Endodermal cell (in vitro differentiated cells): ENCODE measurements at regions not wholly inside any gene's neighbourhood (a gene's known extent, or its start where the extent isn't known, plus 50 kb on each side); places are given as distances from the start of the nearest gene placed in this dataset.

Experiments
- DNase-seq: peaks from one replicate; pipeline ENCODE4 v3.0.0-alpha.2; 2017
- H3K27ac ChIP-seq: 2 replicates; pipeline ENCODE4 v1.5.1; 2013; ENCODE audit warnings: mild to moderate bottlenecking, low read depth, low read length, moderate library complexity
- H3K27me3 ChIP-seq: 2 replicates; pipeline ENCODE4 v1.6.1; 2013; ENCODE audit warnings: mild to moderate bottlenecking, low read length, moderate library complexity; ENCODE audit not compliant: insufficient read depth, control insufficient read depth, poor library complexity, severe bottlenecking
- H3K36me3 ChIP-seq: 2 replicates; pipeline ENCODE4 v1.7.0; 2013; ENCODE audit warnings: mild to moderate bottlenecking, low read length, moderate library complexity; ENCODE audit not compliant: control insufficient read depth, insufficient read depth
- H3K4me1 ChIP-seq: one replicate; pipeline ENCODE4 v1.7.0; 2013; ENCODE audit warnings: low read length; ENCODE audit not compliant: control insufficient read depth, insufficient read depth
- H3K4me3 ChIP-seq: 2 replicates; pipeline ENCODE4 v1.5.1; 2013; ENCODE audit warnings: mild to moderate bottlenecking, low read length, moderate library complexity
- H3K9ac ChIP-seq: 2 replicates; pipeline ENCODE4 v1.6.1; 2013; ENCODE audit warnings: mild to moderate bottlenecking, low read length, moderate library complexity; ENCODE audit not compliant: poor library complexity, severe bottlenecking; ENCODE audit errors: extremely low read depth
- H3K9me3 ChIP-seq: 2 replicates; pipeline ENCODE4 v1.6.1; 2013; ENCODE audit warnings: mild to moderate bottlenecking, low read length, moderate library complexity; ENCODE audit not compliant: control insufficient read depth
- H3K27ac Mint-ChIP-seq: 2 replicates; pipeline ENCODE4 v1.8.0; 2020; ENCODE audit warnings: mixed read lengths
- H3K27me3 Mint-ChIP-seq: 2 replicates; pipeline ENCODE4 v1.8.0; 2021; ENCODE audit warnings: mild to moderate bottlenecking, mixed read lengths; ENCODE audit not compliant: insufficient read depth
- H3K36me3 Mint-ChIP-seq: 2 replicates; pipeline ENCODE4 v1.8.0; 2020; ENCODE audit warnings: low read depth, mixed read lengths
- H3K4me1 Mint-ChIP-seq: 2 replicates; pipeline ENCODE4 v1.8.0; 2020; ENCODE audit warnings: mixed read lengths
- H3K4me3 Mint-ChIP-seq: 2 replicates; pipeline ENCODE4 v1.8.0; 2020; ENCODE audit warnings: mild to moderate bottlenecking, moderate library complexity, mixed read lengths
- H3K9me3 Mint-ChIP-seq: 2 replicates; pipeline ENCODE4 v1.8.0; 2020; ENCODE audit warnings: mild to moderate bottlenecking, mixed read lengths
- WGBS, 2 experiments: methylation state at CpG; one replicate each; pipeline versions ENCODE4 v1.1.5 to v1.1.7; 2013; ENCODE audit warnings: missing lambda C conversion rate in 2 of 2, mixed read lengths in 1 of 2; ENCODE audit not compliant: insufficient coverage in 1 of 2, insufficient read length in 1 of 2; 5-methylcytosine and 5-hydroxymethylcytosine counted together
- TF ChIP-seq, protein P1 (sequence below): fragments of 200-600 bp; sonication (generic); conservative IDR thresholded peaks from 2 replicates; pipeline ENCODE4 v1.5.0; 2021; ENCODE audit warnings: antibody characterized with exemption, mild to moderate bottlenecking

DNA sequence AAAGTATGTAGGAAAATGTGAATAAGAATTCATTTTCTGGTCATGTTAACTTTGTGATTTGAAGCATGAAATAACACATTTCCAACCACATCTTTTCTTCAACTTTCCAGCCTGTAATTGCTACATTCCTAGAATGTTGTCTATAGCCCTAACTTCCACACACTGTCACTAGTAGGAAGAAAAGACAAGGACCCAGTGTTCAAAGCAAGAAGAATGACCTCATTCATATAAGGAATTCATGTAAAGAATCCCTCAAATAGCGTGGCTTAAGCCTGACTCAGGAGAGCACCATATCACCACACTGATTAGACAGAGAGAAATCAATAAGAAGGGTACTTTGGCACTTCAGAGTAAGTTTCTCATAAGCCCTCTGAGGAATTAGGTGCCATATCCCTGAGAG is 318.7 kb upstream of the CHRM2 start:
- Histone ChIP-seq H3K9me3 (no peaks in the 10 kb centered on the region), H3K27me3 (no peaks in the 10 kb centered on the region), H3K4me3 (no peak overlapping the region), H3K4me1 (no peaks in the 10 kb centered on the region), H3K36me3 (no peaks in the 10 kb centered on the region), H3K27ac (no peak overlapping the region), H3K9ac (no peak overlapping the region)
- no peaks in the 10 kb centered on the region for H3K36me3 Mint-ChIP-seq
- no peak for DNase-seq
- peaks cover 8% of the 10 kb centered on the region for H3K27me3 Mint-ChIP-seq
- TF ChIP-seq, protein P1, sequence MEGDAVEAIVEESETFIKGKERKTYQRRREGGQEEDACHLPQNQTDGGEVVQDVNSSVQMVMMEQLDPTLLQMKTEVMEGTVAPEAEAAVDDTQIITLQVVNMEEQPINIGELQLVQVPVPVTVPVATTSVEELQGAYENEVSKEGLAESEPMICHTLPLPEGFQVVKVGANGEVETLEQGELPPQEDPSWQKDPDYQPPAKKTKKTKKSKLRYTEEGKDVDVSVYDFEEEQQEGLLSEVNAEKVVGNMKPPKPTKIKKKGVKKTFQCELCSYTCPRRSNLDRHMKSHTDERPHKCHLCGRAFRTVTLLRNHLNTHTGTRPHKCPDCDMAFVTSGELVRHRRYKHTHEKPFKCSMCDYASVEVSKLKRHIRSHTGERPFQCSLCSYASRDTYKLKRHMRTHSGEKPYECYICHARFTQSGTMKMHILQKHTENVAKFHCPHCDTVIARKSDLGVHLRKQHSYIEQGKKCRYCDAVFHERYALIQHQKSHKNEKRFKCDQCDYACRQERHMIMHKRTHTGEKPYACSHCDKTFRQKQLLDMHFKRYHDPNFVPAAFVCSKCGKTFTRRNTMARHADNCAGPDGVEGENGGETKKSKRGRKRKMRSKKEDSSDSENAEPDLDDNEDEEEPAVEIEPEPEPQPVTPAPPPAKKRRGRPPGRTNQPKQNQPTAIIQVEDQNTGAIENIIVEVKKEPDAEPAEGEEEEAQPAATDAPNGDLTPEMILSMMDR = no peak
- WGBS, 2 experiments = 100% methylated on average over 1 of the region's 1 CpG
- no peaks in the 10 kb centered on the region for H3K9me3 Mint-ChIP-seq
- no peak overlapping the region for H3K4me3 Mint-ChIP-seq
- no peak overlapping the region for H3K27ac Mint-ChIP-seq
- H3K4me1 Mint-ChIP-seq = no peaks in the 10 kb centered on the region

DNA sequence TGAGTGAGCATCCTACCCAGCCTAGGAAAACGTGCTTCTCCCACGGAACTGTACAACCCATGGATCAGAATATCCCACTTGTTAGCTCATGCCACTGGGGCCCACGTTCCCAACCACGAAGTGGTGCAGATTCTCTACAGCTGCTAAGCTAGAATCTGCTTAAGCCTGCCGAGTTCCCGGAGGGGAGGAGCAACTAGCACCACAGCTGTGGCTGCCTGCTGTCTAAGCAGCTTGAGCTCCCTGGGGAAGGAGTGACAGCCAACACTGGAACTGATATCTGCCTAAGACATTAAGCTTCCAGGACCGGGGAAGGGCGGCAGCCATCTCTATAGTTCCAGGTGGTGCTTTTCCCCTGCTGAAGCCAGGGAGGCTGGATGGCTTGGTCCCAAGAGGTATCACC is 334.7 kb upstream of the CHRM2 start:
- Histone ChIP-seq H3K4me3 (no peak overlapping the region), H3K4me1 (peaks cover 3% of the 10 kb centered on the region), H3K27me3 (no peaks in the 10 kb centered on the region), H3K9me3 (peaks cover 5% of the 10 kb centered on the region), H3K27ac (no peak overlapping the region), H3K36me3 (no peaks in the 10 kb centered on the region), H3K9ac (no peak overlapping the region)
- TF ChIP-seq, protein P1 = no peak
- Mint-ChIP-seq H3K4me1 (no peaks in the 10 kb centered on the region), H3K4me3 (no peak overlapping the region), H3K27me3 (peaks cover 18% of the 10 kb centered on the region), H3K27ac (no peak overlapping the region), H3K36me3 (no peaks in the 10 kb centered on the region), H3K9me3 (no peaks in the 10 kb centered on the region)
- peak; percentile 69 for DNase-seq
- WGBS, 2 experiments = 81 to 98% methylated on average over 6 to 8 of the region's 8 CpGs

DNA sequence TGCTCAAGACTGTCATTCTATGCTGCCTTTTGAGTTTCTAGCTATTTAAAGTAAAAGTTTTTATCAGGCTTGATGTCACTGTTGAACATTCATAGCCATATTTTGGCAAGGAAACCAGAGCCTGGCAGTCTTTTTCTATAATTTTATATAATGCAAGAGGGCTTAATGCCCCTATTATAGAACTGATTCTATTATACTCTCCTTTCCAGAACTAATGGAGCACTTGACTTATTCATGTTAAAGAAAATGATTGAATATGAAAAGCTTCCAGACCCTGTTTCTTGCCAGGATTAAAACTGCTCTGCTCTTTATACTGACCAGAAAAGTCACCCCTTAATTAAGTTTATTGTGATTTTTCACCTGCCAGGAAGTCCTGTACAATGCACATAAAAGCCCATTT is 337.6 kb upstream of the CHRM2 start:
- Histone ChIP-seq H3K27me3 (no peaks in the 10 kb centered on the region), H3K36me3 (no peaks in the 10 kb centered on the region), H3K4me1 (peaks cover 3% of the 10 kb centered on the region), H3K9ac (no peak overlapping the region), H3K4me3 (no peak overlapping the region), H3K27ac (no peak overlapping the region), H3K9me3 (no peaks in the 10 kb centered on the region)
- Mint-ChIP-seq H3K4me3 (no peak overlapping the region), H3K9me3 (no peaks in the 10 kb centered on the region), H3K27me3 (peaks cover 8% of the 10 kb centered on the region), H3K4me1 (no peaks in the 10 kb centered on the region), H3K36me3 (no peaks in the 10 kb centered on the region), H3K27ac (no peak overlapping the region)
- DNase-seq = no peak
- TF ChIP-seq, protein P1 = no peak
